ENCODE measurements at regions not wholly inside any gene's neighbourhood (a gene's known extent, or its start where the extent isn't known, plus 50 kb on each side); places are given as distances from the start of the nearest gene placed in this dataset.

DNA sequence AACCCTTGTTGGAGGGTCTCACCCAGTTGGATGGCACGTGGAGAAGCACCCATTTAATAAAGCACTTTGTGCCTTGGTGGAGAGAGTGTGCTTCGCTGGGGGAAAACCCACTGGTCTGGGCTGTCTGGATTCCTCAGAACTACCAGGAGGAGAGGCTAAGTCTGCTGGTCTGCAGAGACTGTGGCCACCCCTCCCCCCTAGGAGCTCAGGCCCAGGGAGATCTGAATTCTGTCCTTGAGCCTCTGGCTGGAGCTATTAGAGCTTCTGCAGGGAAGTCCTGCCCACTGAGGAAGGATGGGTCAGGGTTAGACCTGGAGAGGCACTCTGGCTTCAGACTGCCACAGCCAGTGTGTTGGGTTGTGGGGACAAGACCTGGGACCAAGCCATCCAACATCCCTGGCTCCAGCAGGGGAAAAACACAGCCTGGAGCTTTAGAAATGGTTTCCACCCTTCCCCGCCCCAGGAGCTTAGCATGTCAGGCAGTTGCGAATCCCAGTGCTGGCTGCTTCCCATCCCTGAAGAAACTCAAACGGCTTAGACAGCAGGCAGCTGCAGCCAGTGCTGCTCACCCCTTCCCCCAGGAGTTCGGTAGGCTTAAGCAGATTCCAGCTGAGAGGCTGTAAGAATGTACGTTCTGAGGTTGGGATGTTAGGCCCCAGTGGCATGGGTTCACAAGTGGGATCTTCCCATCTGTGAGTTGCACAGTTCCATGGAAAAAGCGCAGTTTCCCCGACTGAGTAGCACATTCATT lies 288.3 kb downstream of the TGFB2 start:
- DNase-seq = no peak

GRCh38 chr1:218634212-218634611 lies 289.1 kb downstream of the TGFB2 start:
- no peak for DNase-seq

DNA sequence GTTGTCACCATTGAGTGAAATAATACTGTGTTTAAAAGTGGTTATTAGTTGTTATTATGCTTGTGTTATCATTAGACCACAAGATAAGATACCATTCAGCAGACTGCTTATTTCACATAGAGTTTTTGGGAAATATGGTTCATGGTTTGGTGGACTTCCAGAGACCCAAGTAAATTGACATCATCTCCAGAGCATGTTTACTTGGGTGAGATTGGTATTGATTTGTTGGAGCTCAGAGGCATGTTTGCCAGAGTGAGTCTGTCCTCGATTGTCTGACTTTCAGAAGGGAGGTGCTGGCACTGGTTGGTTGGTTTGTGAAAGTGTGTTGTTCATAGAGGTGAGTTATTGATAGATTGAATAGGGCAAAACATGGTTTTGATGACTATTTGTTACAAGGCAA lies 291.4 kb downstream of the TGFB2 start:
- no peak for DNase-seq

DNA sequence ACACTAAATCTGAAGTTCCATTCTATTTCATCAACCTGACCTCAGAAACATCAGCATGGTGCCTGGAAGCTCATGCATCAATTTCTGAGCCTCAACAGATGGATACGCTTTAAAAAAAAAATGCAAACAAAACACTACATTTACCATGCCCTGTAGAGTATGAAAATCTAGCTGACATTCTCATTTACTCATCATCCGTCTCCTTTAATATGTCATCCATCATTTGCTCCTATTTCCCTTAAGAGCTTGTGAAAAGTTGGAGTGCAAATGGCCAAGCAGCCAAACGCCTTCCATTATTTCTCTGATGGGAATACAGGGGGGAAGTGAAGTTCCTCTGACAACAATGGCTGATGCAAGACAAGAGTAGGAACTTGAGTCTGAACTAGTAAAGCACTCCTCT lies 295.0 kb downstream of the TGFB2 start:
- no peak for DNase-seq

DNA sequence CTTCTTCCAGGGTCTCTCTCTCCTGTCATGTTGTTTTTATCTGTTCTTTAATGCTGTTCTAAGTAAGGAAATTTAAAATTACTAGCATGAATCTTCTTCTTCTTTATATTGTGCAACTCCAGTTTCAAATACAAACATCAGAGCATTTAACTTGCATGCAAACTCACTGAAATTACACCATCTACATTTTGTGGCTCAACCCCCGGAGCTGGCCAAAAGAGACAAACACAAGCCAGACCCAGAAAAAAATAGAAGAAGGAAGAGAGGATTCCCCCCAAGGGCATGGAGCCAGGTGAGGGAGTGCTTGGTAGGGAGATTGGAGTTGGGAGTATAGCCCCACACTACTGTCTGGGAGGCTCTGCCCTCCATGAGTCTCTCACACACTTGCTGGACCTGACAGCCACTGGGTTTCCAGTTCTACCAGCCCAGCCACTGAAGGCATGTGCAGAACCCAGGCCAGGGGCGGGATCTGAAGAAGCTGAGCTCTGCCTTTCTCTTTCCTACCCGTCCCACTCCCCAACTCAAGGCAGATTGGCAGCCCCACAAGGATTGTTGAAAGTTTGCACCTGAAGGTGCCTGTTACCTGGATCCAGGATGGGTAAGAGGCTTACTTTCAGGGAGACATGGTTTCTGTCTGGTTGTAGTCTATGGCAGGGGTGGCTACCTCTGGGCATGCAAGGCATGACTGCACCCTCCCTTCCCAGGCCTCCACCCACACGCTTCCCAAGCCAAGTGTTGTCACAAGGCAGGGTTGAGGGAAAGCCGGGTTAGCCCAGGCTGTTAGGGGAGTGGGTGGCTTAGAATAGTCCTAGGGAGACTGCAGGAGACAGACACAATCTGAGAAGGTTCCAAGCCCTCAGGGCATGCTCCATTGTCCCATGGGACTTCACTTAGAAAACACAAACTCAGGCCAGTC lies 297.2 kb downstream of the TGFB2 start:
- no peak for DNase-seq

DNA sequence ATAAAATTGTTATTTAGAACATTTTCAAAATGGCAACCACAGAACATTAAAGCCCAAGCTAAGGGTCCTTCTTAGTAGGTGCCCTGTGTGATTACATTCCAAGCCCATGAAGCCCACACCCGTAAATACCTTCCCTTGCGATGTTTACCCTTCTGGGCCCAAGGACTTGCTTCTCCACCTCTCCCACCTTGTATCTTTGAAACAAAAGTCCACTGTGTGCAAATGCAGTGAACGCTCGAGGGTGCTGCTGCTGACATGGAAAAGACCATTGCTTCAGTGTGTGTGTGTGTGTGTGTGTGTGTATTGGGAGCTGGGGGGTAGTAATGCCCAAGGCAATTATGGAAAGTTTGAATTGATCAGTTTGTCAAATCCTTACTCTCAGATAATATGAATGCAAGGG lies 298.1 kb downstream of the TGFB2 start:
- no peak for DNase-seq

- DNase-seq = no peak
Observed at GRCh38 chr1:218643926-218644325, 298.8 kb downstream of the TGFB2 start.

- DNase-seq = no peak
Observed at GRCh38 chr1:218646288-218646687, 301.2 kb downstream of the TGFB2 start.

GRCh38 chr1:218656301-218657037 lies 311.3 kb downstream of the TGFB2 start:
- DNase-seq = no peak

DNA sequence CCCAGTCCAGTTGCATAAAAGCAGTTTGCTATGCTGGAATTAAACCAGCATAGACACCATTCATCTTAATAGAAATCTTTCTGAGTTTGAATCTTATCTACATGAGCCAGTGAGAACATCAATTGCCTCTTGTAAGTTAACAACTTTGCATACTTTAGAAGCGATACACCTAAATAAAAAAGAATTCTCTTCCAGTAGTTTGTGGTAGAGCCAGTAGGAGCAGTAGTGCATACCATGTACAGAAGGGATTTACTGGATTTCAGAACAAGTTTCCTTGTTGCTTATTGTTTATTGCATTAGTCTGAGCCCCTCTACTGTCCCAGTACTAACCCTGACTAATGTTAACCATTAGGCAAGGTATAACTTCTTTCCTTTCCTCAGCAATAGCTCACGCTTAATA lies 313.1 kb downstream of the TGFB2 start:
- no peak for DNase-seq

DNA sequence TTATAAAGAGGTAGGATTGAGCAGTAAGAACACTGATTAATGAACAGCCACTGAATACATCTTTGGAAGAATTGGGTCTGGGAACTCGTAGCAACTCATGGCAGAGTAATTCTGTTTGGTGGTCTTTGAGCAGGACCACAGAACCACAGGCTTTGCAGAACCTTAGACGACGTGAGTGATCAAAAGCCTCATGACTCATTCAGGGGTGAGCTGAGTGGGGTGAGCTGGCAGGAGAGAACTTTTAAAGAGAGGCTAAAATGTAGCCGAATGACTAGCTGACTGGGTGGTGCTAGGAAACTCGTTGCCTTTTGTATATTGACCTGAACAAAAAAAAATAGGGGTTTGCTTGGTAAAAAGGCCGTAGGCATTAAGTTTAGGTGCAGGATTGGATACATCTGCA lies 313.8 kb downstream of the TGFB2 start:
- no peak for DNase-seq

- DNase-seq = no peak
Observed at GRCh38 chr1:218659911-218660677, 315.0 kb downstream of the TGFB2 start.

GRCh38 chr1:218660678-218661053 lies 315.5 kb downstream of the TGFB2 start:
- no peak for DNase-seq

DNA sequence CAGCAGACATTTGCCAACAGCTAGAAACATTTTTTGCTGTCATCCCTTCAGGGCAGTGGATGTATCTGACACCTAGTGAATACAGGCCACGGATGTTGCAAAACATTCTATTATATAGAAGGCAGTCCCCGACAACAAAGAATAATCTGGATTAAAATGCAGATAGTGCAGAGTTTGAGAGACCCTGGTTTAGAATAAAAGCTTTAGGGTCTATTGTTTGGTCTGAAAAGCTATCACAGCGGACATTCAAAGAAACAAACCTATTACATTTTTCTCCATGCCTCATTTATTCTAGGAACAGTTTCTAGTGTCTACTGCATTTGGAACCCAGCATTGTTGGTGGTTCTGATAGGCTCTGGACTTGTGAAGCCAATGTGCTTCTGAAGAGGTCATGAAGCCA lies 316.3 kb downstream of the TGFB2 start:
- no peak for DNase-seq

- no peak for DNase-seq
Observed at GRCh38 chr1:218664385-218665170, 319.4 kb downstream of the TGFB2 start.

DNA sequence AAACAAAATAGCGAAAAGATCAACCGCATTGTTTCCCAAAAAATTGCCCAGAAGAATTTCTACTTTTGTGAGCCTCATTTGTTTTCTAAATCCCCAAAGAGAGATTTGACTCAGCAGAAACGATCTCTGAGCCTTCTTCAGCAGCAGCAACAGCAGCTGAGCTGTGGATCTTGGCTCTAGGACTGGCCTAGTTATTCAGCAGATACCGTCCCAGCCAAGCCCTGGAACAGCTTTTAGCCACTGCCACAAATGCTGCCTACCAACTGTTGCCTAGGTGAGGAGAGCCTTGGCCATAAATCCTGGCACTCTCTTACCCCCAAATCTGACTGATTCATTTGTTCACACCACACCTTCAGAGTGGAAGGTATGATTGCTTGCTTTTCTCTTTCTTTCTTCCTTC lies 320.1 kb downstream of the TGFB2 start:
- peak in 49 of 58 donors; percentile 5 to 85 (median 47) for DNase-seq

DNA sequence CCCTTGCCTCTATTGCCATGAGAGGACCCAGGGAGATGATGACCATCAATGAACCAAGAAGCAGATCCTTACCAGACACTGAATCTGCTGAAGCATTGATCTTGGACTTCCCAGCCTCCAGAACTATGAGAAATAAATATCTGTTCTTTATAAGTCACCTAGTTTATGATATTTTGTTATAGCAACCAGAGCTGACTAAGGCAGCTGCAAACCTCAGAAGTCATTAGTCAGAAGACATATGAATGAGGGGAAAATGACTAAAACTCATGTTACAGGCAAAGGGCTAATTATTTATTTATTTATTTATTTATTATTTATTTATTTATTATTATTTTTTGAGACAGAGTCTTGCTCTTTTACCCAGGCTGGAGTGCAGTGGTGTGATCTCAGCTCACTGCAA lies 321.1 kb downstream of the TGFB2 start:
- DNase-seq = no peak

DNA sequence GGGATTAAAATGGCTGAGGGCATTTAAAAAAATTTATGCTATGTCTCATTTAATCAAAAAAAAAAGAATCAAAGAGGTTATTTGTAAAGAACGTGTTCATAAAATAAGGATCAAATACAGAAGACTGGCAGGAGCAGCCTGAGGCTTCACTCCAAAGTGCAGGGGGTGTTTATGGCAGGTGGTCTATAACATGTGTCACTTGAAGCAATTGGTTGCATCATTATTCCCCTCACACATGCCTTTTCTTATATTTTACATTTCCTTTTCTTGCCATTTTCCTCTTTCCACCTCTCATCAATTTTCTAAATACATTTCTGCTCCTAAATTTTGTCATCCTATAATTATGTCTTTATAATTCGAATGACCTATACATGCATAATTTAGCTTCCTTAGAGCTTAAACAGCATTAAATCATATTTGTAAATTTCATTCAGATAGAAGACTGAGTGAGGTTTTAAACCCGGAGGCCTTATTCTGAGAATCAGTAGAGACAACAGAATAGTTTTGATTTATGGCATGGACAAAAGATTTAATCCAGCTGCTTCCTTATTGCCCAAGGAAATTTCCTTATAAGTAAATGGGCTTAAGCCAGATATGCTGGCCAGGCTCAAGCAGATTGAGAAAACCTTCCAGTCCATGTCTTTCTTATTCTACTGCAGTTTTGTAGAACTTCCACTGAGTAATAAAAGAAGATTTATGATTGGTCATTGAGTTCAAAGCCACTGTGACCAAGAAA lies 322.8 kb downstream of the TGFB2 start:
- no peak for DNase-seq

- no peak for DNase-seq
Observed at GRCh38 chr1:218669431-218669830, 324.3 kb downstream of the TGFB2 start.

- DNase-seq = no peak
Observed at GRCh38 chr1:218670875-218671274, 325.7 kb downstream of the TGFB2 start.

Data from anterior cingulate cortex (tissue), 58 donors.